ENCODE measurements at regions not wholly inside any gene's neighbourhood (a gene's known extent, or its start where the extent isn't known, plus 50 kb on each side); places are given as distances from the start of the nearest gene placed in this dataset.
"Not testable (repeated sequence)": the region's sequence is repeated elsewhere in the genome, so short reads cannot be mapped to it uniquely, and the experiment has no call there.

- not testable (repeated sequence) for H3K4me1 ChIP-seq (ENCODE audit: insufficient read depth, low read length); H3K9me3 ChIP-seq (ENCODE audit: insufficient read depth, low read depth, low read length); H3K36me3 Mint-ChIP-seq (ENCODE audit: low read depth, unreplicated experiment); H3K9me3 Mint-ChIP-seq (ENCODE audit: unreplicated experiment); H3K79me2 ChIP-seq (ENCODE audit: insufficient read depth, low read length); FAIRE-seq; H3K4me3 ChIP-seq (ENCODE audit: insufficient read depth, low read depth, low read length); H3K4me3 Mint-ChIP-seq (ENCODE audit: unreplicated experiment); H3K27me3 Mint-ChIP-seq (ENCODE audit: low read depth, unreplicated experiment); H3K27ac ChIP-seq (ENCODE audit: low read depth, low read length); H3K27me3 ChIP-seq (ENCODE audit: insufficient read depth, low read length); H3K27ac Mint-ChIP-seq (ENCODE audit: unreplicated experiment); H3K9ac ChIP-seq (ENCODE audit: low read length); H4K20me1 ChIP-seq (ENCODE audit: insufficient read depth, low read length); H3K4me2 ChIP-seq (ENCODE audit: low read length); H3K36me3 ChIP-seq (ENCODE audit: insufficient read depth, low read length); H2AFZ ChIP-seq (ENCODE audit: low read depth, low read length); DNase-seq (ENCODE audit: low read depth); H3K4me1 Mint-ChIP-seq (ENCODE audit: low read depth, unreplicated experiment)
- peak; percentile 33 for TF ChIP-seq CTCF (IDR thresholded peaks at IDR 0.05; ENCODE audit: insufficient read depth, low read depth, low read length)
These were observed 1383.5 kb downstream of the CDH12 start for GRCh38 chr5:21469523-21470101.

GRCh38 chr5:21467544-21467943, 1385.6 kb downstream of the CDH12 start:
- not testable (repeated sequence) for H3K4me3 ChIP-seq (ENCODE audit: insufficient read depth, low read depth, low read length); H3K36me3 Mint-ChIP-seq (ENCODE audit: low read depth, unreplicated experiment); H3K27ac ChIP-seq (ENCODE audit: low read depth, low read length); H3K27me3 Mint-ChIP-seq (ENCODE audit: low read depth, unreplicated experiment); H3K79me2 ChIP-seq (ENCODE audit: insufficient read depth, low read length); H3K4me3 Mint-ChIP-seq (ENCODE audit: unreplicated experiment); H3K27ac Mint-ChIP-seq (ENCODE audit: unreplicated experiment); DNase-seq (ENCODE audit: low read depth); H3K27me3 ChIP-seq (ENCODE audit: insufficient read depth, low read length); H3K36me3 ChIP-seq (ENCODE audit: insufficient read depth, low read length); H4K20me1 ChIP-seq (ENCODE audit: insufficient read depth, low read length); H3K9me3 ChIP-seq (ENCODE audit: insufficient read depth, low read depth, low read length); H3K4me1 Mint-ChIP-seq (ENCODE audit: low read depth, unreplicated experiment); H3K4me2 ChIP-seq (ENCODE audit: low read length); H2AFZ ChIP-seq (ENCODE audit: low read depth, low read length); H3K4me1 ChIP-seq (ENCODE audit: insufficient read depth, low read length); H3K9ac ChIP-seq (ENCODE audit: low read length); FAIRE-seq; H3K9me3 Mint-ChIP-seq (ENCODE audit: unreplicated experiment)

- H3K27me3 ChIP-seq (ENCODE audit: insufficient read depth, low read length); H3K36me3 Mint-ChIP-seq (ENCODE audit: low read depth, unreplicated experiment); H3K27ac ChIP-seq (ENCODE audit: low read depth, low read length); H4K20me1 ChIP-seq (ENCODE audit: insufficient read depth, low read length); H3K36me3 ChIP-seq (ENCODE audit: insufficient read depth, low read length); DNase-seq (ENCODE audit: low read depth); H3K79me2 ChIP-seq (ENCODE audit: insufficient read depth, low read length); H3K4me1 ChIP-seq (ENCODE audit: insufficient read depth, low read length); H3K27ac Mint-ChIP-seq (ENCODE audit: unreplicated experiment); FAIRE-seq; H3K9me3 ChIP-seq (ENCODE audit: insufficient read depth, low read depth, low read length); H3K27me3 Mint-ChIP-seq (ENCODE audit: low read depth, unreplicated experiment); H3K4me1 Mint-ChIP-seq (ENCODE audit: low read depth, unreplicated experiment); H3K9me3 Mint-ChIP-seq (ENCODE audit: unreplicated experiment): not testable (repeated sequence)
- H3K4me3 Mint-ChIP-seq (ENCODE audit: unreplicated experiment), result peak overlapping the region; percentile 92
- H3K9ac ChIP-seq (ENCODE audit: low read length), result peak overlapping the region; percentile 82
- H2AFZ ChIP-seq (ENCODE audit: low read depth, low read length), result peak overlapping the region; percentile 41
- peak overlapping the region; percentile 60 for H3K4me2 ChIP-seq (ENCODE audit: low read length)
- peak overlapping the region; percentile 60 for H3K4me3 ChIP-seq (ENCODE audit: insufficient read depth, low read depth, low read length)
These were observed 1393.4 kb downstream of the CDH12 start for GRCh38 chr5:21459744-21460073.

GRCh38 chr5:21452449-21452848, 1400.7 kb downstream of the CDH12 start:
- Histone ChIP-seq H3K4me3 (ENCODE audit: insufficient read depth, low read depth, low read length) (no peak overlapping the region), H2AFZ (ENCODE audit: low read depth, low read length) (no peak overlapping the region), H3K4me1 (ENCODE audit: insufficient read depth, low read length) (no peaks in the 10 kb centered on the region), H3K9me3 (ENCODE audit: insufficient read depth, low read depth, low read length) (no peaks in the 10 kb centered on the region), H4K20me1 (ENCODE audit: insufficient read depth, low read length) (no peaks in the 10 kb centered on the region), H3K79me2 (ENCODE audit: insufficient read depth, low read length) (no peaks in the 10 kb centered on the region), H3K36me3 (ENCODE audit: insufficient read depth, low read length) (no peaks in the 10 kb centered on the region), H3K27ac (ENCODE audit: low read depth, low read length) (no peak overlapping the region), H3K9ac (ENCODE audit: low read length) (no peak overlapping the region), H3K4me2 (ENCODE audit: low read length) (no peak overlapping the region), H3K27me3 (ENCODE audit: insufficient read depth, low read length) (no peaks in the 10 kb centered on the region)
- FAIRE-seq (no peak), DNase-seq (ENCODE audit: low read depth) (no peak)
- H3K27me3 Mint-ChIP-seq (ENCODE audit: low read depth, unreplicated experiment), result no peaks in the 10 kb centered on the region
- H3K27ac Mint-ChIP-seq (ENCODE audit: unreplicated experiment), result no peak overlapping the region
- no peaks in the 10 kb centered on the region for H3K36me3 Mint-ChIP-seq (ENCODE audit: low read depth, unreplicated experiment)
- TF ChIP-seq EZH2 (IDR thresholded peaks at IDR 0.05; ENCODE audit: insufficient read depth, low read length), result no peak
- TF ChIP-seq CTCF (IDR thresholded peaks at IDR 0.05; ENCODE audit: insufficient read depth, low read depth, low read length), result no peak
- H3K9me3 Mint-ChIP-seq (ENCODE audit: unreplicated experiment), result no peaks in the 10 kb centered on the region
- peaks cover 2% of the 10 kb centered on the region for H3K4me1 Mint-ChIP-seq (ENCODE audit: low read depth, unreplicated experiment)
- H3K4me3 Mint-ChIP-seq (ENCODE audit: unreplicated experiment), result no peak overlapping the region
